KBM-7 (cell line): ENCODE measurements at regions not wholly inside any gene's neighbourhood (a gene's known extent, or its start where the extent isn't known, plus 50 kb on each side); places are given as distances from the start of the nearest gene placed in this dataset.
"Not testable (repeated sequence)": the region's sequence is repeated elsewhere in the genome, so short reads cannot be mapped to it uniquely, and the experiment has no call there.

Experiments
- DNase-seq: peaks from one replicate; pipeline ENCODE4 v3.0.0-alpha.2; 2015
- in situ Hi-C: fragments of 300-500 bp; cut with MboI; formaldehyde crosslinking; loops from 2 replicates; pipeline ENCODE4 v1.14.3; 2020; ENCODE audit warnings: low sequenced_read_pairs, low pct_unique_long_range_greater_than_20kb, mixed read lengths

GRCh38 chr14:105581551-105582341 is 55.4 kb downstream of the TMEM121 start:
- in situ Hi-C loops, result no loop called here

GRCh38 chr14:105582639-105583038 is 56.3 kb downstream of the TMEM121 start:
- in situ Hi-C loops, result no loop called here
- no peak for DNase-seq

More at GRCh38 chr14:105581551-105582341, 55.4 kb downstream of the TMEM121 start:
- DNase-seq, result no peak

- in situ Hi-C loops, DNase-seq: not testable (repeated sequence)
Measured at GRCh38 chr14:105583914-105584313, 57.5 kb downstream of the TMEM121 start.

GRCh38 chr14:105585290-105585689 is 58.9 kb downstream of the TMEM121 start:
- in situ Hi-C loops, DNase-seq: not testable (repeated sequence)

GRCh38 chr14:105585722-105586121 is 59.3 kb downstream of the TMEM121 start:
- in situ Hi-C loops, DNase-seq: not testable (repeated sequence)

GRCh38 chr14:105586144-105586872 is 59.9 kb downstream of the TMEM121 start:
- in situ Hi-C loops, DNase-seq: not testable (repeated sequence)

GRCh38 chr14:105587034-105587433 is 60.7 kb downstream of the TMEM121 start:
- in situ Hi-C loops, DNase-seq: not testable (repeated sequence)

GRCh38 chr14:105587482-105588235 is 61.3 kb downstream of the TMEM121 start:
- in situ Hi-C loops, result not testable (repeated sequence)

GRCh38 chr14:105588236-105588860 is 62.0 kb downstream of the TMEM121 start:
- no peak for DNase-seq
- in situ Hi-C loops, result no loop called here

More at GRCh38 chr14:105587482-105588235, 61.3 kb downstream of the TMEM121 start:
- not testable (repeated sequence) for DNase-seq

GRCh38 chr14:105589161-105589925 is 63.0 kb downstream of the TMEM121 start:
- in situ Hi-C loops, result no loop called here
- DNase-seq, result no peak

GRCh38 chr14:105589926-105590185 is 63.5 kb downstream of the TMEM121 start:
- in situ Hi-C loops, DNase-seq: not testable (repeated sequence)

- in situ Hi-C loops, result no loop called here
- DNase-seq, result no peak
Measured at GRCh38 chr14:105591052-105591451, 64.7 kb downstream of the TMEM121 start.

GRCh38 chr14:105591792-105592341 is 65.5 kb downstream of the TMEM121 start:
- in situ Hi-C loops, DNase-seq: not testable (repeated sequence)

- in situ Hi-C loops, DNase-seq: not testable (repeated sequence)
Measured at GRCh38 chr14:105592646-105593045, 66.3 kb downstream of the TMEM121 start.

GRCh38 chr14:105595346-105595745 is 69.0 kb downstream of the TMEM121 start:
- in situ Hi-C loops, result not testable (repeated sequence)

GRCh38 chr14:105596374-105596773 is 70.0 kb downstream of the TMEM121 start:
- DNase-seq, in situ Hi-C loops: not testable (repeated sequence)

More at GRCh38 chr14:105595346-105595745, 69.0 kb downstream of the TMEM121 start:
- not testable (repeated sequence) for DNase-seq

GRCh38 chr14:105598040-105598763 is 71.8 kb downstream of the TMEM121 start:
- DNase-seq, in situ Hi-C loops: not testable (repeated sequence)
